ENCODE measurements at regions not wholly inside any gene's neighbourhood (a gene's known extent, or its start where the extent isn't known, plus 50 kb on each side); places are given as distances from the start of the nearest gene placed in this dataset.

- FAIRE-seq = no peak
- intact Hi-C loops (cut with micrococcal nuclease; ENCODE audit: unreplicated experiment) = no loop called here
- WGBS (ENCODE audit: insufficient coverage, insufficient replicate concordance, low lambda C conversion rate, missing lambda C conversion rate) = 87% methylated on average over 1 of the region's 1 CpG
- H3K4me1 ChIP-seq (ENCODE audit: control insufficient read depth, insufficient read depth, low read length) = no peaks in the 10 kb centered on the region
- ChIA-PET RAD21 (ENCODE audit: unreplicated experiment) (no interaction called here), CTCF (interaction anchor here (0.9 kb wide), 1 partner anchor 9 kb away, joined by 3 read pairs; no protein-coding TSS in a partner anchor), SMC1A (ENCODE audit: uncharacterized antibody, unreplicated experiment) (interaction anchor here (1.3 kb wide), 1 partner anchor 20 kb away, joined by 3 read pairs; no protein-coding TSS in a partner anchor), POLR2A (no interaction called here)
- H3K36me3 ChIP-seq (ENCODE audit: control insufficient read depth in 2 of 2, insufficient read depth in 2 of 2, low read length in 1 of 2) = no peaks in the 10 kb centered on the region
- TF ChIP-seq CREB1 (IDR thresholded peaks at IDR 0.05; ENCODE audit: low read depth) (no peak), ZSCAN29 (IDR thresholded peaks at IDR 0.05) (no peak), ZNF217 (IDR thresholded peaks at IDR 0.05) (no peak), ZNF274 (IDR thresholded peaks at IDR 0.05; ENCODE audit: insufficient read depth, insufficient read length) (no peak), ZNF384 (IDR thresholded peaks at IDR 0.05; ENCODE audit: borderline replicate concordance, low read depth, low read length) (no peak)
- no peak overlapping the region for H3K4me2 ChIP-seq (ENCODE audit: control insufficient read depth, insufficient read depth)
- H3K9me3 ChIP-seq (replicated peaks; ENCODE audit: control insufficient read depth, insufficient read depth, low read length) = no peaks in the 10 kb centered on the region
- H3K9ac ChIP-seq (ENCODE audit: control insufficient read depth, insufficient read depth, low read length) = no peak overlapping the region
- DNase-seq (ENCODE audit: low read depth, low spot score) = no peak
- no peaks in the 10 kb centered on the region for H4K20me1 ChIP-seq (ENCODE audit: control insufficient read depth, insufficient read depth)
- no TSS peak for BruUV-seq (replicated peaks)
- no peak overlapping the region for H2AFZ ChIP-seq (ENCODE audit: control insufficient read depth, low read depth, low read length)
- no peaks in the 10 kb centered on the region for H3K27me3 ChIP-seq (replicated peaks in 1 of 2; ENCODE audit: control insufficient read depth in 2 of 2, insufficient read depth in 2 of 2, low read length in 1 of 2)
- no peak overlapping the region for H3K4me3 ChIP-seq
- ATAC-seq = no peak
- no peak overlapping the region for H3K27ac ChIP-seq (ENCODE audit: control insufficient read depth, insufficient read depth)
- H3K79me2 ChIP-seq (ENCODE audit: control insufficient read depth, insufficient read depth, low read length) = no peaks in the 10 kb centered on the region
- in situ Hi-C loops (cut with MboI) = no loop called here
These were observed 258.9 kb upstream of the ARHGAP20 start for GRCh38 chr11:110971140-110971539.

- Histone ChIP-seq H3K4me3 (no peak overlapping the region), H3K9me3 (replicated peaks; ENCODE audit: control insufficient read depth, insufficient read depth, low read length) (no peaks in the 10 kb centered on the region), H3K27ac (ENCODE audit: control insufficient read depth, insufficient read depth) (no peak overlapping the region), H3K4me2 (ENCODE audit: control insufficient read depth, insufficient read depth) (no peak overlapping the region), H4K20me1 (ENCODE audit: control insufficient read depth, insufficient read depth) (no peaks in the 10 kb centered on the region), H3K79me2 (ENCODE audit: control insufficient read depth, insufficient read depth, low read length) (no peaks in the 10 kb centered on the region), H3K36me3 (ENCODE audit: control insufficient read depth in 2 of 2, insufficient read depth in 2 of 2, low read length in 1 of 2) (no peaks in the 10 kb centered on the region), H3K9ac (ENCODE audit: control insufficient read depth, insufficient read depth, low read length) (no peak overlapping the region), H3K4me1 (ENCODE audit: control insufficient read depth, insufficient read depth, low read length) (no peaks in the 10 kb centered on the region), H3K27me3 (replicated peaks in 1 of 2; ENCODE audit: control insufficient read depth in 2 of 2, insufficient read depth in 2 of 2, low read length in 1 of 2) (no peaks in the 10 kb centered on the region), H2AFZ (ENCODE audit: control insufficient read depth, low read depth, low read length) (no peak overlapping the region)
- in situ Hi-C loops (cut with MboI) (no loop called here), intact Hi-C loops (cut with micrococcal nuclease; ENCODE audit: unreplicated experiment) (loop anchor here (10.0 kb wide), 1 partner anchor 256 kb away; no protein-coding TSS in a partner anchor)
- no peak for ATAC-seq
- 26% methylated on average over 4 of the region's 4 CpGs for WGBS (ENCODE audit: insufficient coverage, insufficient replicate concordance, low lambda C conversion rate, missing lambda C conversion rate)
- ChIA-PET SMC1A (ENCODE audit: uncharacterized antibody, unreplicated experiment) (interaction anchor here (0.6 to 1.4 kb wide), 3 partner anchors 75 to 201 kb away, joined by 3 read pairs; no protein-coding TSS in a partner anchor), CTCF (interaction anchor here (1.3 kb wide), 1 partner anchor 17 kb away, joined by 4 read pairs; no protein-coding TSS in a partner anchor), POLR2A (no interaction called here), RAD21 (ENCODE audit: unreplicated experiment) (interaction anchor here (0.6 kb wide), 1 partner anchor 96 kb away, joined by 3 read pairs; no protein-coding TSS in a partner anchor)
- FAIRE-seq = no peak
- no peak for DNase-seq (ENCODE audit: low read depth, low spot score)
- TF ChIP-seq SPI1 (IDR thresholded peaks at IDR 0.05; ENCODE audit: borderline replicate concordance, insufficient read depth, low read depth, low read length) = peak; percentile 7; the same call in 1 of the 2 replicates
- TF ChIP-seq PBX3 (IDR thresholded peaks at IDR 0.05; ENCODE audit: insufficient replicate concordance, low read depth, low read length) = no peak
- peak; percentile 36; the same call in 1 of the 2 replicates for TF ChIP-seq RUNX3 (IDR thresholded peaks at IDR 0.05; ENCODE audit: low read length)
- BruUV-seq (replicated peaks) = no TSS peak
These were observed 256.3 kb upstream of the ARHGAP20 start for GRCh38 chr11:110968348-110969062.

Measured in GM12878 (cell line).